DOHH2 (cell line): ENCODE measurements at regions not wholly inside any gene's neighbourhood (a gene's known extent, or its start where the extent isn't known, plus 50 kb on each side); places are given as distances from the start of the nearest gene placed in this dataset.

Experiments used
- CTCF ChIP-seq: fragments of 200-600 bp; sonication (generic); IDR thresholded peaks from one replicate; pipeline ENCODE4 v1.5.1; 2014; ENCODE audit warnings: antibody characterized with exemption, mild to moderate bottlenecking, low read depth, low read length; ENCODE audit not compliant: poor library complexity, severe bottlenecking
- EZH2phosphoT487 ChIP-seq: fragments of 200-600 bp; sonication (generic); IDR thresholded peaks from 2 replicates; pipeline ENCODE4 v1.6.1; 2017; ENCODE audit warnings: borderline replicate concordance, mild to moderate bottlenecking, antibody characterized with exemption, low read length, moderate library complexity, mixed read lengths

GRCh38 chr4:167868163-167868562, 224.2 kb upstream of the ANXA10 start:
- TF ChIP-seq CTCF (no peak), EZH2phosphoT487 (no peak)
